Panc1 (cell line): ENCODE measurements at regions not wholly inside any gene's neighbourhood (a gene's known extent, or its start where the extent isn't known, plus 50 kb on each side); places are given as distances from the start of the nearest gene placed in this dataset.
"Not testable (repeated sequence)": the region's sequence is repeated elsewhere in the genome, so short reads cannot be mapped to it uniquely, and the experiment has no call there.

Source experiments
- ATAC-seq: fragments of 200-7000 bp; cut with Tn5 transposase; 2 replicates; pipeline ENCODE4 v1.9.1; 2020; ENCODE audit warnings: mild to moderate bottlenecking, moderate library complexity
- BruUV-seq: library from RNA; stranded (reverse); fragments of 400-500 nt; replicated peaks from 2 replicates; lab custom pipeline; 2021; lab: Mats Ljungman, UMichigan
- CTCF ChIA-PET: fragments of 300-600 bp; sonication (Branson Sonifier 250); formaldehyde crosslinking; loops from one replicate; lab custom pipeline; 2022; ENCODE audit warnings: antibody characterized with exemption; lab: Charles Lee
- POLR2A ChIA-PET: fragments of 300-600 bp; sonication (Branson Sonifier 250); formaldehyde crosslinking; loops from one replicate; lab custom pipeline; 2022; ENCODE audit warnings: antibody characterized with exemption; lab: Charles Lee
- DNase-seq: peaks from one replicate; pipeline ENCODE4 v3.0.0-alpha.2; 2010; ENCODE audit warnings: low read depth, low spot score
- H3K27ac ChIP-seq: 2 replicates; pipeline ENCODE4 v1.5.1; 2011; ENCODE audit warnings: mild to moderate bottlenecking, low read length, inconsistent platforms
- H3K27me3 ChIP-seq: fragments of 200-500 bp; sonication (Bioruptor generic); 2 replicates; pipeline ENCODE4 v1.6.0; 2014; ENCODE audit warnings: low read length, inconsistent platforms; ENCODE audit not compliant: control insufficient read depth, insufficient read depth
- H3K36me3 ChIP-seq: fragments of 200-500 bp; sonication (Bioruptor generic); 2 replicates; pipeline ENCODE4 v1.5.1; 2014; ENCODE audit warnings: inconsistent platforms, mild to moderate bottlenecking, low read length, moderate library complexity; ENCODE audit not compliant: control insufficient read depth, insufficient read depth
- H3K4me1 ChIP-seq: 2 replicates; pipeline ENCODE4 v1.5.1; 2011; ENCODE audit warnings: inconsistent platforms, mild to moderate bottlenecking, low read length, moderate library complexity; ENCODE audit not compliant: control insufficient read depth, insufficient read depth
- H3K4me3 ChIP-seq, 2 experiments: 2 replicates each; pipeline ENCODE4 v1.5.1; 2011 to 2012; ENCODE audit warnings: low read depth in 2 of 2, low read length in 2 of 2, mild to moderate bottlenecking in 2 of 2, inconsistent platforms in 1 of 2, moderate library complexity in 1 of 2
- H3K9me3 ChIP-seq: fragments of 200-500 bp; sonication (Bioruptor generic); 2 replicates; pipeline ENCODE4 v1.5.1; 2014; ENCODE audit warnings: low read depth, mild to moderate bottlenecking, inconsistent platforms, low read length, moderate library complexity; ENCODE audit not compliant: control insufficient read depth, insufficient read depth
- CTCF ChIP-seq: fragments of 450-650 bp; IDR thresholded peaks from 2 replicates; pipeline ENCODE4 v1.5.1; 2017; ENCODE audit warnings: mild to moderate bottlenecking
- POLR2AphosphoS5 ChIP-seq: IDR thresholded peaks from 2 replicates; pipeline ENCODE4 v1.6.1; 2012; ENCODE audit warnings: mild to moderate bottlenecking, low read depth, low read length, moderate library complexity
- REST ChIP-seq, 2 experiments: IDR thresholded peaks; 2 replicates each; pipeline ENCODE4 v1.6.1; 2011 to 2012; ENCODE audit warnings: low read depth in 2 of 2, control low read depth in 1 of 2, low read length in 1 of 2, mild to moderate bottlenecking in 1 of 2, moderate library complexity in 1 of 2; ENCODE audit not compliant: insufficient read depth in 1 of 2
- SIN3A ChIP-seq: IDR thresholded peaks from 2 replicates; pipeline ENCODE4 v1.6.1; 2012; ENCODE audit warnings: low read depth, mild to moderate bottlenecking, low read length, moderate library complexity, borderline replicate concordance; ENCODE audit not compliant: insufficient read depth
- TCF7L2 ChIP-seq: IDR thresholded peaks from 2 replicates; pipeline ENCODE4 v1.6.1; 2011; ENCODE audit warnings: mild to moderate bottlenecking, low read depth, low read length, inconsistent platforms
- in situ Hi-C: cut with HindIII; loops from 2 replicates; pipeline ENCODE4 v1.10.0; 2016; ENCODE audit warnings: low sequenced_read_pairs, low pct_unique_long_range_greater_than_20kb
- intact Hi-C: fragments of 100-400 bp; cut with micrococcal nuclease; formaldehyde crosslinking; loops from one replicate; pipeline ENCODE4 v1.10.0; 2022; ENCODE audit not compliant: unreplicated experiment

DNA sequence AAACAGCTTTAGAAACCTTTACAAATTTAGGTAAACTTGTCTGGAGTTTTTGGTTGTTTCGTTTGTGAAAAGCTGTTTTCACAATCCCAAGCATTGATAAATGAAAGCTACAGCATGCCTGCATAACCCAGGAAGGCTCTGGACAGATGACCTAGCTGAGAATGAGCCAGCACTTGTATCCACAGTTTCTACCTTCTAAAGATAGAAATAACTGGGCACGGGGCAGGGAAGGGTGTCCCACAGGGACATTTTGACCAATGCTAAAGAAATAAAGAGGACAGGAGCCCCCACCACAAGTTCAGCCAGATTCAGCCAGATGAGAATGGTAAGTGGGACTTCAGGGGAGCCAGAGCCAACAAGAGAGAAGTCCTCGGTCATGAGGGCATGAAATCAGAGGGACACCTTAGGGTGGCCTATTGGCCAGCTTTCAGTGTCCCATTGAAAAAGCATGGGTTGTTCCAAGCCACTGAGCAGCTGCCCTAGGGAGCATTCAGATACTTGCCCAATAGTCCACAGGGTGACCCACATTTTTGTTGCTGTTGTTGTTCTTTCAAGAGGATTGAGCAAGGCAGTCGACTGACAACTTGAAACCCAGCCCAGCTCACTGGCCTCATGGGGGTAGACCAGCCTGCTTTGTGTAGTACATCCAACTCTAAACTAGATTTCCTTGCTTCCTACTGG is 140.3 kb upstream of the NUDT4 start:
- Histone ChIP-seq H3K27ac (no peak overlapping the region), H3K27me3 (no peaks in the 10 kb centered on the region), H3K4me3 (no peak overlapping the region), H3K4me1 (no peaks in the 10 kb centered on the region), H3K9me3 (no peaks in the 10 kb centered on the region), H3K36me3 (no peaks in the 10 kb centered on the region)
- POLR2A ChIA-PET = interaction anchor here (0.6 kb wide), 1 partner anchor 279 kb away, joined by 3 read pairs; no protein-coding TSS in a partner anchor
- CTCF ChIA-PET = no interaction called here
- TF ChIP-seq POLR2AphosphoS5 (no peak), SIN3A (no peak), CTCF (no peak), TCF7L2 (no peak), REST (IDR thresholded peaks at IDR 0.05; ENCODE audit: insufficient read depth in 1 of 2, low read depth in 2 of 2, low read length in 1 of 2) (no peak)
- intact Hi-C loops = no loop called here
- ATAC-seq (no peak), DNase-seq (no peak)
- in situ Hi-C loops = no loop called here
- BruUV-seq = no TSS peak

- CTCF ChIA-PET, intact Hi-C loops, DNase-seq, ATAC-seq, POLR2A ChIA-PET, H3K27ac ChIP-seq, H3K9me3 ChIP-seq, H3K4me1 ChIP-seq, BruUV-seq, H3K4me3 ChIP-seq, in situ Hi-C loops, H3K27me3 ChIP-seq, H3K36me3 ChIP-seq: not testable (repeated sequence)
Observed at GRCh38 chr12:93238512-93239262, 139.0 kb upstream of the NUDT4 start.

DNA sequence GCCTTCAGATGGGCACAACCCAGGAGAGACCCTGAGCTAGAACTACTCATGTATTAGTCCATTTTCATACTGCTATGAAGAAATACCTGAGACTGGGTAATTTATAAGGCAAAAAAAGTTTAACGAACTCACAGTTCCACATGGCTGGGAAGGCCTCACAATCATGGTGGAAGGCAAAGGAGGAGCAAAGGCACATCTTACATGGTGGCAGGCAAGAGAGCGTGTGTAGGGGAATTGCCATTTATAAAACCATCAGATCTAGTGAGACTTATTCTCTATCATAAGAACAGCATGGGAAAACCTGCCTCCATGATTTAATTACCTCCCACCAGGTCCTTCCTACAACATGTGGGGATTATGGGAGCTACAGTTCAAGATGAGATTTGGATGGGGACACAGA is 137.9 kb upstream of the NUDT4 start:
- H3K9me3 ChIP-seq, BruUV-seq, POLR2A ChIA-PET, H3K27ac ChIP-seq, H3K4me1 ChIP-seq, H3K36me3 ChIP-seq, H3K4me3 ChIP-seq, H3K27me3 ChIP-seq, in situ Hi-C loops, ATAC-seq, intact Hi-C loops, CTCF ChIA-PET, DNase-seq: not testable (repeated sequence)
